HCT116 (cell line): ENCODE measurements at regions not wholly inside any gene's neighbourhood (a gene's known extent, or its start where the extent isn't known, plus 50 kb on each side); places are given as distances from the start of the nearest gene placed in this dataset.

Experiments
- ATAC-seq: fragments of 200-7000 bp; cut with Tn5 transposase; 2 replicates; pipeline ENCODE4 v1.9.1; 2020; ENCODE audit warnings: mild to moderate bottlenecking, moderate library complexity
- BruUV-seq: library from RNA; stranded (reverse); fragments of 400-500 nt; replicated peaks from 2 replicates; lab custom pipeline; 2021; lab: Mats Ljungman, UMichigan
- CTCF ChIA-PET: fragments of 300-600 bp; sonication (Branson Sonifier 250); formaldehyde crosslinking; loops from one replicate; lab custom pipeline; 2021; ENCODE audit warnings: antibody characterized with exemption; lab: Charles Lee
- POLR2A ChIA-PET: fragments of 300-600, 350-600 bp; sonication (Branson Sonifier 250); formaldehyde crosslinking; loops from one replicate; lab custom pipeline; 2021; ENCODE audit warnings: antibody characterized with exemption; lab: Charles Lee
- RAD21 ChIA-PET, 2 experiments: fragments of 300-600 bp; sonication (Branson Sonifier 250); formaldehyde crosslinking; loops; one replicate each; lab custom pipeline; 2023; ENCODE audit warnings: low total read pairs in 2 of 2; ENCODE audit not compliant: uncharacterized antibody in 2 of 2, unreplicated experiment in 2 of 2, low non-redundant PET in 1 of 2; lab: Charles Lee
- DNase-seq: peaks from one replicate; pipeline ENCODE4 v3.0.0-alpha.2; 2010; ENCODE audit warnings: low read depth, low spot score
- H2AFZ ChIP-seq: fragments of 200-600 bp; shearing (Covaris generic), sonication (generic); 2 replicates; pipeline ENCODE4 v1.6.1; 2017; ENCODE audit warnings: low read depth, mixed run types, mixed read lengths, antibody characterized with exemption, low read length; ENCODE audit not compliant: poor library complexity, severe bottlenecking
- H3K27ac ChIP-seq: 2 replicates; pipeline ENCODE4 v1.5.1; 2012; ENCODE audit warnings: low read depth, low read length
- H3K27me3 ChIP-seq: fragments of 200-600 bp; sonication (generic); 2 replicates; pipeline ENCODE4 v1.6.1; 2016; ENCODE audit warnings: mixed run types, low read length, mixed read lengths; ENCODE audit not compliant: insufficient read depth
- H3K36me3 ChIP-seq, 2 experiments: fragments of 200-500 bp in 1 of 2; fragments of 200-600 bp in 1 of 2; sonication (Bioruptor generic) in 1 of 2; sonication (generic) in 1 of 2; 2 replicates each; pipeline versions ENCODE4 v1.5.1 to v1.6.1; 2014 to 2016; ENCODE audit warnings: low read length in 2 of 2, inconsistent platforms in 1 of 2, mixed read lengths in 1 of 2, mixed run types in 1 of 2; ENCODE audit not compliant: insufficient read depth in 2 of 2, control insufficient read depth in 1 of 2
- H3K4me1 ChIP-seq, 2 experiments: fragments of 200-600 bp in 1 of 2; sonication (generic) in 1 of 2; 2 replicates each; pipeline versions ENCODE4 v1.5.1 to v1.6.1; 2012 to 2017; ENCODE audit warnings: low read length in 2 of 2, inconsistent platforms in 1 of 2, mild to moderate bottlenecking in 1 of 2, mixed read lengths in 1 of 2, mixed run types in 1 of 2, moderate library complexity in 1 of 2; ENCODE audit not compliant: insufficient read depth in 2 of 2, control insufficient read depth in 1 of 2
- H3K4me2 ChIP-seq: fragments of 200-600 bp; sonication (generic); 2 replicates; pipeline ENCODE4 v1.6.1; 2017; ENCODE audit warnings: mixed run types, low read length, mixed read lengths
- H3K4me3 ChIP-seq, 2 experiments: fragments of 200-600 bp in 1 of 2; sonication (generic) in 1 of 2; replicated peaks in 1 of 2; 2 replicates each; pipeline ENCODE4 v1.5.1; 2011 to 2016; ENCODE audit warnings: low read length in 2 of 2, control low read depth in 1 of 2, low read depth in 1 of 2, mild to moderate bottlenecking in 1 of 2, mixed read lengths in 1 of 2, mixed run types in 1 of 2
- H3K79me2 ChIP-seq: fragments of 200-600 bp; sonication (generic); 2 replicates; pipeline ENCODE4 v1.6.1; 2017; ENCODE audit warnings: mild to moderate bottlenecking, mixed run types, low read length, moderate library complexity, mixed read lengths; ENCODE audit not compliant: insufficient read depth
- H3K9ac ChIP-seq: fragments of 200-600 bp; sonication (generic); 2 replicates; pipeline ENCODE4 v1.6.1; 2016; ENCODE audit warnings: low read length, mixed read lengths
- H3K9me2 ChIP-seq: fragments of 200-600 bp; sonication (generic), shearing (Covaris generic); 2 replicates; pipeline ENCODE4 v1.6.1; 2017; ENCODE audit warnings: mixed run types, mild to moderate bottlenecking, moderate library complexity; ENCODE audit not compliant: insufficient read depth
- H3K9me3 ChIP-seq, 2 experiments: fragments of 200-500 bp in 1 of 2; fragments of 200-600 bp in 1 of 2; sonication (Bioruptor generic) in 1 of 2; sonication (generic) in 1 of 2; 2 replicates each; pipeline ENCODE4 v1.6.1; 2014 to 2017; ENCODE audit warnings: low read length in 2 of 2, mixed read lengths in 2 of 2, inconsistent platforms in 1 of 2, low read depth in 1 of 2, mild to moderate bottlenecking in 1 of 2, mixed run types in 1 of 2, moderate library complexity in 1 of 2; ENCODE audit not compliant: control insufficient read depth in 1 of 2, insufficient read depth in 1 of 2
- H4K20me1 ChIP-seq: fragments of 200-600 bp; sonication (generic), shearing (Covaris generic); 2 replicates; pipeline ENCODE4 v1.6.1; 2017; ENCODE audit warnings: mixed run types, mild to moderate bottlenecking, moderate library complexity; ENCODE audit not compliant: insufficient read depth
- ATF3 ChIP-seq: IDR thresholded peaks from 2 replicates; pipeline ENCODE4 v1.6.1; 2012
- CBX3 ChIP-seq: IDR thresholded peaks from 2 replicates; pipeline ENCODE4 v1.6.1; 2012; ENCODE audit warnings: low read depth
- CEBPB ChIP-seq: IDR thresholded peaks from 2 replicates; pipeline ENCODE4 v1.6.1; 2012; ENCODE audit warnings: low read depth
- CTCF ChIP-seq, 3 experiments: fragments of 200-600 bp in 1 of 3; sonication (generic) in 1 of 3; IDR thresholded peaks in 2 of 3; conservative IDR thresholded peaks in 1 of 3; 2 replicates each; pipeline ENCODE4 v1.5.1; 2012 to 2017; ENCODE audit warnings: low read depth in 2 of 3, low read length in 2 of 3, antibody characterized with exemption in 1 of 3, borderline replicate concordance in 1 of 3, control low read depth in 1 of 3, mild to moderate bottlenecking in 1 of 3, mixed read lengths in 1 of 3, mixed run types in 1 of 3, moderate library complexity in 1 of 3; ENCODE audit not compliant: insufficient read depth in 1 of 3
- ELF1 ChIP-seq: IDR thresholded peaks from 2 replicates; pipeline ENCODE4 v1.6.1; 2012; ENCODE audit warnings: low read depth, borderline replicate concordance
- EZH2 ChIP-seq: fragments of 200-600 bp; sonication (generic); IDR thresholded peaks from 2 replicates; pipeline ENCODE4 v1.6.1; 2017; ENCODE audit warnings: antibody characterized with exemption, mixed run types
- FOSL1 ChIP-seq: IDR thresholded peaks from 2 replicates; pipeline ENCODE4 v1.6.1; 2012; ENCODE audit warnings: low read depth
- JUND ChIP-seq: IDR thresholded peaks from 2 replicates; pipeline ENCODE4 v1.6.1; 2012
- MAX ChIP-seq: IDR thresholded peaks from 2 replicates; pipeline ENCODE4 v1.6.1; 2012
- POLR2A ChIP-seq: IDR thresholded peaks from 2 replicates; pipeline ENCODE4 v1.7.0; 2011; ENCODE audit warnings: borderline replicate concordance; ENCODE audit not compliant: insufficient read depth, insufficient read length; ENCODE audit errors: extremely low read depth
- POLR2AphosphoS5 ChIP-seq: IDR thresholded peaks from 2 replicates; pipeline ENCODE4 v1.6.1; 2011; ENCODE audit warnings: mild to moderate bottlenecking, low read depth, low read length, moderate library complexity
- RAD21 ChIP-seq: IDR thresholded peaks from 2 replicates; pipeline ENCODE4 v1.6.1; 2012; ENCODE audit warnings: low read depth, mild to moderate bottlenecking
- SIN3A ChIP-seq: IDR thresholded peaks from 2 replicates; pipeline ENCODE4 v1.6.1; 2012; ENCODE audit warnings: low read depth
- SP1 ChIP-seq: IDR thresholded peaks from 2 replicates; pipeline ENCODE4 v1.6.1; 2012; ENCODE audit warnings: low read depth
- TCF7L2 ChIP-seq: IDR thresholded peaks from 2 replicates; pipeline ENCODE4 v1.7.0; 2011; ENCODE audit warnings: borderline replicate concordance, inconsistent platforms; ENCODE audit not compliant: insufficient read depth, insufficient read length; ENCODE audit errors: extremely low read depth
- YY1 ChIP-seq: IDR thresholded peaks from 2 replicates; pipeline ENCODE4 v1.6.1; 2011; ENCODE audit warnings: low read length, low read depth, moderate library complexity, mild to moderate bottlenecking; ENCODE audit not compliant: insufficient replicate concordance; ENCODE audit errors: extremely low read depth
- ZBTB33 ChIP-seq: IDR thresholded peaks from 2 replicates; pipeline ENCODE4 v1.6.1; 2011; ENCODE audit warnings: mild to moderate bottlenecking, low read length, moderate library complexity; ENCODE audit not compliant: insufficient replicate concordance; ENCODE audit errors: extremely low read depth
- ZNF274 ChIP-seq: fragments of 200-500 bp; sonication (Bioruptor generic); IDR thresholded peaks from 2 replicates; pipeline ENCODE4 v1.6.1; 2014; ENCODE audit warnings: mild to moderate bottlenecking, low read depth, low read length, inconsistent platforms
- intact Hi-C: fragments of 100-400 bp; cut with micrococcal nuclease; formaldehyde crosslinking; loops from 2 replicates; pipeline ENCODE4 v1.10.0; 2022

- TF ChIP-seq ELF1 (no peak), YY1 (no peak), POLR2A (no peak), SIN3A (no peak), EZH2 (no peak), CTCF (IDR thresholded peaks at IDR 0.05 in 2 of 3, conservative IDR thresholded peaks at IDR 0.05 in 1 of 3; ENCODE audit: borderline replicate concordance in 1 of 3, insufficient read depth in 1 of 3, low read depth in 2 of 3, low read length in 2 of 3) (no peak)
Observed at GRCh38 chr1:220970311-220970710, 91.1 kb downstream of the HLX start (continued).

- Histone ChIP-seq H3K27ac (no peak overlapping the region), H3K36me3 (no peaks in the 10 kb centered on the region), H3K4me1 (no peaks in the 10 kb centered on the region), H3K4me3 (no peak overlapping the region), H3K27me3 (no peaks in the 10 kb centered on the region), H3K4me2 (no peak overlapping the region), H2AFZ (no peak overlapping the region), H3K9me2 (no peaks in the 10 kb centered on the region), H3K9ac (no peak overlapping the region), H3K79me2 (no peaks in the 10 kb centered on the region)
- POLR2A ChIA-PET, result no interaction called here
- no TSS peak for BruUV-seq
- RAD21 ChIA-PET, result no interaction called here
- no peak for DNase-seq
- TF ChIP-seq RAD21 (no peak), ZNF274 (no peak), MAX (no peak), TCF7L2 (no peak), ATF3 (no peak), YY1 (no peak), SP1 (no peak), POLR2A (no peak), CTCF (IDR thresholded peaks at IDR 0.05 in 2 of 3, conservative IDR thresholded peaks at IDR 0.05 in 1 of 3; ENCODE audit: borderline replicate concordance in 1 of 3, insufficient read depth in 1 of 3, low read depth in 2 of 3, low read length in 2 of 3) (no peak), ELF1 (no peak), EZH2 (no peak), ZBTB33 (no peak), JUND (no peak), POLR2AphosphoS5 (no peak), FOSL1 (no peak), CEBPB (no peak), CBX3 (no peak)
- TF ChIP-seq, all 23 proteins: peak for 0
- no peak for ATAC-seq
- intact Hi-C loops, result no loop called here
- Histone ChIP-seq H3K9me3 (no peaks in the 10 kb centered on the region), H4K20me1 (no peaks in the 10 kb centered on the region)
- CTCF ChIA-PET, result no interaction called here
Observed at GRCh38 chr1:220971221-220971620, 92.0 kb downstream of the HLX start.
